Adrenal gland (tissue), 9 donors: ENCODE measurements at regions not wholly inside any gene's neighbourhood (a gene's known extent, or its start where the extent isn't known, plus 50 kb on each side); places are given as distances from the start of the nearest gene placed in this dataset.

ENCODE experiments used
- DNase-seq, 7 donors: peaks; one replicate each; pipeline ENCODE4 v3.0.0-alpha.2; 2019 to 2020
- H3K27ac ChIP-seq, 5 donors: fragments of 200-600 bp; sonication (generic) in 4 of 5; 1 replicate in 3 of 5; 2 replicates in 2 of 5; pipeline versions ENCODE4 v1.5.1 to v1.8.0; 2016 to 2020; ENCODE audit warnings: mild to moderate bottlenecking in 1 of 5
- H3K27me3 ChIP-seq: fragments of 200-600 bp; 2 replicates; pipeline ENCODE4 v1.8.0; 2021
- H3K36me3 ChIP-seq, 2 donors: fragments of 200-600 bp; replicated peaks in 1 of 2; 1 replicate in 1 of 2; 2 replicates in 1 of 2; pipeline versions ENCODE4 v1.5.1 to v1.8.0; 2018 to 2022
- H3K4me1 ChIP-seq, 2 donors: fragments of 200-600 bp; replicated peaks in 1 of 2; 1 replicate in 1 of 2; 2 replicates in 1 of 2; pipeline versions ENCODE4 v1.5.1 to v1.8.0; 2018 to 2021
- H3K4me3 ChIP-seq, 4 donors: fragments of 200-600 bp; sonication (generic) in 3 of 4; one replicate each; pipeline ENCODE4 v1.5.1; 2016 to 2018
- H3K9me3 ChIP-seq, 3 donors: fragments of 200-600 bp; sonication (generic) in 1 of 3; replicated peaks in 1 of 3; 1 replicate in 2 of 3; 2 replicates in 1 of 3; pipeline versions ENCODE4 v1.5.1 to v1.8.0; 2016 to 2021
- CTCF ChIP-seq, 6 experiments: fragments of 450-650 bp in 4 of 6; fragments of 200-600 bp in 2 of 6; sonication (generic) in 1 of 6; IDR thresholded peaks; 1 replicate in 5 of 6; 2 replicates in 1 of 6; pipeline versions ENCODE4 v1.5.1 to v1.8.0; 2016 to 2021; ENCODE audit warnings: antibody characterized with exemption in 6 of 6, mild to moderate bottlenecking in 2 of 6, moderate library complexity in 1 of 6
- POLR2A ChIP-seq, 2 donors: fragments of 450-650 bp; IDR thresholded peaks; one replicate each; pipeline ENCODE4 v1.6.1; 2017; ENCODE audit warnings: antibody characterized with exemption in 2 of 2, mild to moderate bottlenecking in 2 of 2, moderate library complexity in 1 of 2
- WGBS, 4 donors: extraction: QIAGEN DNeasy Blood & Tissue Kit in 2 of 4; methylation state at CpG; one replicate each; pipeline versions ENCODE4 v1.1.5 to v1.1.7; 2013 to 2017; 5-methylcytosine and 5-hydroxymethylcytosine counted together
- intact Hi-C, 2 donors: fragments of 100-400 bp; cut with DNase I; formaldehyde crosslinking; loops; one replicate each; pipeline versions ENCODE4 v1.14.1 to v1.15.0; 2022 to 2023
- donor health status: healthy with polysubstance abuse.
- donor health status: Bipolar disorder and iron deficiency.
- donor health status: DM: yes; HTN: yes; CAD: no.
- donor health status: DM: no; HTN: no; CAD: no.
- donor health status: DM: no; HTN: no; CAD: no.

- TF ChIP-seq POLR2A (IDR thresholded peaks at IDR 0.05) (no peak), CTCF (IDR thresholded peaks at IDR 0.05) (no peak)
- H3K36me3 ChIP-seq: no peaks in the 10 kb centered on the region
Measured at GRCh38 chrX:82677286-82677685, 830.8 kb upstream of the POU3F4 start.

GRCh38 chrX:82692991-82693390 lies 815.1 kb upstream of the POU3F4 start:
- Histone ChIP-seq H3K4me3 (no peak overlapping the region), H3K36me3 (no peaks in the 10 kb centered on the region), H3K27me3 (peaks cover 4% of the 10 kb centered on the region), H3K4me1 (no peaks in the 10 kb centered on the region), H3K9me3 (no peaks in the 10 kb centered on the region), H3K27ac (no peak overlapping the region)
- intact Hi-C loops: no loop called here
- WGBS, 4 donors: 43 to 58% (median 53%) methylated on average over 3 of the region's 3 CpGs
- DNase-seq: no peak
- no peak for TF ChIP-seq POLR2A (IDR thresholded peaks at IDR 0.05)
- no peak for TF ChIP-seq CTCF (IDR thresholded peaks at IDR 0.05)

More at GRCh38 chrX:82677286-82677685, 830.8 kb upstream of the POU3F4 start:
- intact Hi-C loops: no loop called here
- WGBS, 4 donors: 72 to 83% (median 78%) methylated on average over 3 of the region's 3 CpGs
- Histone ChIP-seq H3K4me3 (no peak overlapping the region), H3K4me1 (no peaks in the 10 kb centered on the region), H3K9me3 (no peaks in the 10 kb centered on the region), H3K27me3 (no peaks in the 10 kb centered on the region), H3K27ac (no peak overlapping the region)
- DNase-seq: no peak

- H3K27ac ChIP-seq: no peak overlapping the region
- no peaks in the 10 kb centered on the region for H3K4me1 ChIP-seq
- intact Hi-C loops: no loop called here
- no peak for DNase-seq
- WGBS, 4 donors: 68 to 75% (median 70%) methylated on average over 2 of the region's 2 CpGs
- peaks cover 4% of the 10 kb centered on the region for H3K27me3 ChIP-seq
- no peak overlapping the region for H3K4me3 ChIP-seq
- H3K36me3 ChIP-seq: no peaks in the 10 kb centered on the region
- no peaks in the 10 kb centered on the region for H3K9me3 ChIP-seq
- no peak for TF ChIP-seq CTCF (IDR thresholded peaks at IDR 0.05)
- TF ChIP-seq POLR2A (IDR thresholded peaks at IDR 0.05): no peak
Measured at GRCh38 chrX:82695066-82695465, 813.0 kb upstream of the POU3F4 start.

- TF ChIP-seq POLR2A (IDR thresholded peaks at IDR 0.05) (no peak), CTCF (IDR thresholded peaks at IDR 0.05) (no peak)
- H3K27ac ChIP-seq: no peak overlapping the region
- WGBS, 4 donors: 35 to 46% (median 37%) methylated on average over 4 to 5 of the region's 5 CpGs
- no peaks in the 10 kb centered on the region for H3K9me3 ChIP-seq
- intact Hi-C loops: no loop called here
- H3K4me3 ChIP-seq: no peak overlapping the region
- DNase-seq: no peak
- H3K36me3 ChIP-seq: no peaks in the 10 kb centered on the region
- peaks cover 6% of the 10 kb centered on the region for H3K27me3 ChIP-seq
- H3K4me1 ChIP-seq: no peaks in the 10 kb centered on the region
Measured at GRCh38 chrX:82703551-82703950, 804.5 kb upstream of the POU3F4 start.
